Neuronal stem cell (in vitro differentiated cells): ENCODE measurements at regions not wholly inside any gene's neighbourhood (a gene's known extent, or its start where the extent isn't known, plus 50 kb on each side); places are given as distances from the start of the nearest gene placed in this dataset.

Source experiments
- DNase-seq: peaks from one replicate; pipeline ENCODE4 v3.0.0-alpha.2; 2013; ENCODE audit warnings: low spot score
- H2AFZ ChIP-seq: one replicate; pipeline ENCODE4 v1.6.1; 2013; ENCODE audit warnings: mild to moderate bottlenecking, low read length, inconsistent platforms
- H2AK5ac ChIP-seq: 2 replicates; pipeline ENCODE4 v1.6.1; 2013; ENCODE audit warnings: low read depth, mild to moderate bottlenecking, inconsistent platforms, low read length, moderate library complexity, mixed read lengths
- H2BK120ac ChIP-seq: 2 replicates; pipeline ENCODE4 v1.6.1; 2013; ENCODE audit warnings: low read depth, mild to moderate bottlenecking, inconsistent platforms, low read length, moderate library complexity, mixed read lengths
- H2BK12ac ChIP-seq: one replicate; pipeline ENCODE4 v1.6.1; 2013; ENCODE audit warnings: low read length, inconsistent platforms
- H2BK15ac ChIP-seq: 2 replicates; pipeline ENCODE4 v1.6.1; 2013; ENCODE audit warnings: mild to moderate bottlenecking, low read length, inconsistent platforms, mixed read lengths
- H2BK5ac ChIP-seq: one replicate; pipeline ENCODE4 v1.6.1; 2013; ENCODE audit warnings: inconsistent platforms, mild to moderate bottlenecking, low read length, moderate library complexity
- H3K14ac ChIP-seq: one replicate; pipeline ENCODE4 v1.6.1; 2013; ENCODE audit warnings: low read length, inconsistent platforms
- H3K18ac ChIP-seq: 2 replicates; pipeline ENCODE4 v1.6.1; 2013; ENCODE audit warnings: low read length, inconsistent platforms
- H3K23ac ChIP-seq: 2 replicates; pipeline ENCODE4 v1.6.1; 2013; ENCODE audit warnings: low read depth, mild to moderate bottlenecking, mixed read lengths, low read length, inconsistent platforms; ENCODE audit not compliant: poor library complexity
- H3K27ac ChIP-seq: replicated peaks from 3 replicates; pipeline ENCODE4 v1.5.1; 2013; ENCODE audit warnings: low read length, inconsistent platforms
- H3K27me3 ChIP-seq, 3 experiments: 2 replicates each; pipeline ENCODE4 v1.6.1; 2013; ENCODE audit warnings: low read length in 3 of 3, mild to moderate bottlenecking in 2 of 3, inconsistent platforms in 1 of 3, low read depth in 1 of 3, mixed read lengths in 1 of 3, moderate library complexity in 1 of 3; ENCODE audit not compliant: control insufficient read depth in 3 of 3, insufficient read depth in 3 of 3
- H3K36me3 ChIP-seq, 2 donors: replicated peaks in 1 of 2; 2 replicates each; pipeline ENCODE4 v1.6.1; 2013; ENCODE audit warnings: low read length in 2 of 2; ENCODE audit not compliant: control insufficient read depth in 2 of 2, insufficient read depth in 2 of 2
- H3K4ac ChIP-seq: 2 replicates; pipeline ENCODE4 v1.6.1; 2013; ENCODE audit warnings: inconsistent platforms, mild to moderate bottlenecking, low read length, moderate library complexity
- H3K4me1 ChIP-seq, 2 donors: 1 replicate in 1 of 2; 2 replicates in 1 of 2; pipeline ENCODE4 v1.6.1; 2013; ENCODE audit warnings: low read length in 2 of 2, low read depth in 1 of 2; ENCODE audit not compliant: control insufficient read depth in 2 of 2, insufficient read depth in 1 of 2
- H3K4me2 ChIP-seq: one replicate; pipeline ENCODE4 v1.6.1; 2013; ENCODE audit warnings: mild to moderate bottlenecking, low read length, inconsistent platforms; ENCODE audit not compliant: insufficient read depth, poor library complexity, severe bottlenecking
- H3K4me3 ChIP-seq, 2 donors: 2 replicates each; pipeline ENCODE4 v1.5.1; 2013; ENCODE audit warnings: low read length in 2 of 2, mild to moderate bottlenecking in 2 of 2, inconsistent platforms in 1 of 2, moderate library complexity in 1 of 2
- H3K79me1 ChIP-seq: one replicate; pipeline ENCODE4 v1.6.1; 2013; ENCODE audit warnings: low read depth, mild to moderate bottlenecking, inconsistent platforms, low read length, moderate library complexity
- H3K9ac ChIP-seq: one replicate; pipeline ENCODE4 v1.6.1; 2013; ENCODE audit warnings: mild to moderate bottlenecking, low read depth, low read length, inconsistent platforms; ENCODE audit not compliant: poor library complexity
- H3K9me3 ChIP-seq, 2 donors: replicated peaks in 1 of 2; 2 replicates each; pipeline versions ENCODE3 to v1.6.1; 2013; ENCODE audit warnings: low read length in 2 of 2, mild to moderate bottlenecking in 2 of 2, inconsistent platforms in 1 of 2, low read depth in 1 of 2, mixed read lengths in 1 of 2, moderate library complexity in 1 of 2; ENCODE audit not compliant: control insufficient read depth in 2 of 2, insufficient read depth in 1 of 2
- H4K8ac ChIP-seq: one replicate; pipeline ENCODE4 v1.6.1; 2013; ENCODE audit warnings: low read depth, mild to moderate bottlenecking, inconsistent platforms, low read length, moderate library complexity
- H4K91ac ChIP-seq: one replicate; pipeline ENCODE4 v1.6.1; 2013; ENCODE audit warnings: low read length, low read depth, mild to moderate bottlenecking, inconsistent platforms; ENCODE audit not compliant: poor library complexity
- WGBS, 2 donors: extraction: QIAGEN DNeasy Blood & Tissue Kit; methylation state at CpG; one replicate each; pipeline ENCODE4 v1.1.7; 2013; ENCODE audit warnings: missing lambda C conversion rate in 2 of 2, mixed read lengths in 1 of 2; ENCODE audit not compliant: insufficient read length in 2 of 2, insufficient replicate concordance in 1 of 2; ENCODE audit errors: extremely low coverage in 2 of 2; 5-methylcytosine and 5-hydroxymethylcytosine counted together

GRCh38 chr6:9499709-9500108 is 915.2 kb downstream of the TFAP2A start:
- H3K4me2 ChIP-seq, result no peak overlapping the region
- no peak overlapping the region for H2BK120ac ChIP-seq
- H3K9me3 ChIP-seq, result no peaks in the 10 kb centered on the region
- no peak overlapping the region for H2AFZ ChIP-seq
- H3K9ac ChIP-seq, result no peak overlapping the region
- no peaks in the 10 kb centered on the region for H3K36me3 ChIP-seq
- no peak overlapping the region for H4K91ac ChIP-seq
- no peaks in the 10 kb centered on the region for H3K79me1 ChIP-seq
- no peak overlapping the region for H2BK15ac ChIP-seq
- no peak overlapping the region for H3K27ac ChIP-seq
- H3K4me1 ChIP-seq, result peaks cover 0 to 5% of the 10 kb centered on the region in 2 donors
- H2BK12ac ChIP-seq, result no peak overlapping the region
- H3K18ac ChIP-seq, result no peak overlapping the region
- no peak overlapping the region for H2AK5ac ChIP-seq
- no peak overlapping the region for H3K23ac ChIP-seq
- no peak overlapping the region for H3K4me3 ChIP-seq
- no peak overlapping the region for H3K4ac ChIP-seq
- no peak overlapping the region for H4K8ac ChIP-seq
- no peaks in the 10 kb centered on the region for H3K27me3 ChIP-seq
- no peak for DNase-seq
- no CpG with 5 or more reads among the region's 4 CpGs for WGBS, 2 donors
- H3K14ac ChIP-seq, result no peak overlapping the region
- no peak overlapping the region for H2BK5ac ChIP-seq

- no peak overlapping the region for H2AFZ ChIP-seq
- no peak overlapping the region for H3K9ac ChIP-seq
- H4K91ac ChIP-seq, result no peak overlapping the region
- no peaks in the 10 kb centered on the region for H3K27me3 ChIP-seq
- no peak overlapping the region for H2BK120ac ChIP-seq
- H3K14ac ChIP-seq, result no peak overlapping the region
- H3K4me3 ChIP-seq, result no peak overlapping the region
- no peak overlapping the region for H3K23ac ChIP-seq
- no peaks in the 10 kb centered on the region for H3K79me1 ChIP-seq
- H3K36me3 ChIP-seq, result no peaks in the 10 kb centered on the region
- no peaks in the 10 kb centered on the region for H3K9me3 ChIP-seq
- H2AK5ac ChIP-seq, result no peak overlapping the region
- H2BK12ac ChIP-seq, result no peak overlapping the region
- H3K4ac ChIP-seq, result no peak overlapping the region
- H3K27ac ChIP-seq, result no peak overlapping the region
- no CpG with 5 or more reads among the region's 6 CpGs for WGBS, 2 donors
- H4K8ac ChIP-seq, result no peak overlapping the region
- no peak overlapping the region for H2BK15ac ChIP-seq
- peaks cover 0 to 3% of the 10 kb centered on the region in 2 donors for H3K4me1 ChIP-seq
- no peak overlapping the region for H3K4me2 ChIP-seq
- no peak for DNase-seq
- H3K18ac ChIP-seq, result no peak overlapping the region
- H2BK5ac ChIP-seq, result no peak overlapping the region
These were observed 918.0 kb downstream of the TFAP2A start for GRCh38 chr6:9496837-9497236.

GRCh38 chr6:9494864-9495263 is 920.0 kb downstream of the TFAP2A start:
- no peak overlapping the region for H3K4me2 ChIP-seq
- no peaks in the 10 kb centered on the region for H3K79me1 ChIP-seq
- no peak overlapping the region for H2BK12ac ChIP-seq
- no peak overlapping the region for H2AFZ ChIP-seq
- no peak overlapping the region for H3K23ac ChIP-seq
- H2AK5ac ChIP-seq, result no peak overlapping the region
- H2BK5ac ChIP-seq, result no peak overlapping the region
- no peak overlapping the region for H2BK120ac ChIP-seq
- H3K9ac ChIP-seq, result no peak overlapping the region
- H3K27me3 ChIP-seq, result no peaks in the 10 kb centered on the region
- no peaks in the 10 kb centered on the region for H3K9me3 ChIP-seq
- H3K27ac ChIP-seq, result no peak overlapping the region
- no peaks in the 10 kb centered on the region for H3K36me3 ChIP-seq
- WGBS, 2 donors, result no CpG with 5 or more reads among the region's 1 CpG
- no peak overlapping the region for H3K4me3 ChIP-seq
- H3K14ac ChIP-seq, result no peak overlapping the region
- H2BK15ac ChIP-seq, result no peak overlapping the region
- no peak overlapping the region for H3K18ac ChIP-seq
- H4K91ac ChIP-seq, result no peak overlapping the region
- H3K4me1 ChIP-seq, result peaks cover 0 to 3% of the 10 kb centered on the region in 2 donors
- no peak overlapping the region for H4K8ac ChIP-seq
- no peak for DNase-seq
- H3K4ac ChIP-seq, result no peak overlapping the region

DNA sequence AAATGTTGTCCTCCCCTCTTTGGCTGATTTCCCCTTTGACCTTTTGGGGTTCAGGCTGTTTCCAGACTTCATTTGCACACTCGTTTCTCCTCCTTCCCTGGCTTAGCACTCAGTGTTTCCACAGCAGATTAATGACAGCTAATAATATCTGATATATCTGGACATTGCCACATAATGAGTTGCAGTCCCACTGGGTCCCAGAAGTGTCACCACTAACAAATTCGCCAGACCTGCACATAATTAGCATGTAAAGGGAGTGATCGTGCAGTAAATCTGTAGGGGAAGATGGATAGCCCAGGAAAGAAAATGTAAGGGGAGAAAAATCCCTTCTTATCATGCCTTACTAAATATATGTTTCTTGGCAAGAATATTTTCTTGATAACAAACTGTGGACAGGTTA is 922.1 kb downstream of the TFAP2A start:
- H3K9ac ChIP-seq, result no peak overlapping the region
- no peak overlapping the region for H3K4ac ChIP-seq
- H3K4me1 ChIP-seq, result peaks cover 0 to 3% of the 10 kb centered on the region in 2 donors
- no peaks in the 10 kb centered on the region for H3K36me3 ChIP-seq
- no peak overlapping the region for H3K23ac ChIP-seq
- no peaks in the 10 kb centered on the region for H3K79me1 ChIP-seq
- WGBS, 2 donors, result no CpG with 5 or more reads among the region's 3 CpGs
- no peak overlapping the region for H4K91ac ChIP-seq
- H2BK5ac ChIP-seq, result no peak overlapping the region
- no peak overlapping the region for H2AK5ac ChIP-seq
- no peak for DNase-seq
- H3K9me3 ChIP-seq, result no peaks in the 10 kb centered on the region
- H3K4me3 ChIP-seq, result no peak overlapping the region
- H4K8ac ChIP-seq, result no peak overlapping the region
- no peak overlapping the region for H3K18ac ChIP-seq
- no peak overlapping the region for H3K27ac ChIP-seq
- H2BK12ac ChIP-seq, result no peak overlapping the region
- H3K4me2 ChIP-seq, result no peak overlapping the region
- H2BK120ac ChIP-seq, result no peak overlapping the region
- no peak overlapping the region for H2AFZ ChIP-seq
- H2BK15ac ChIP-seq, result no peak overlapping the region
- no peaks in the 10 kb centered on the region for H3K27me3 ChIP-seq
- no peak overlapping the region for H3K14ac ChIP-seq
